HG03175 (cell line): ENCODE measurements at regions not wholly inside any gene's neighbourhood (a gene's known extent, or its start where the extent isn't known, plus 50 kb on each side); places are given as distances from the start of the nearest gene placed in this dataset.

ENCODE experiments used
- ATAC-seq: cut with Tn5 transposase; IDR thresholded peaks from one replicate; pipeline ENCODE4 v1.9.1; 2021; ENCODE audit warnings: mild to moderate bottlenecking, moderate library complexity; ENCODE audit not compliant: unreplicated experiment

- no peak for ATAC-seq
Observed at GRCh38 chr1:56357927-56358690, 221.3 kb downstream of the PLPP3 start.

GRCh38 chr1:56356376-56356990 lies 222.9 kb downstream of the PLPP3 start:
- ATAC-seq = no peak

DNA sequence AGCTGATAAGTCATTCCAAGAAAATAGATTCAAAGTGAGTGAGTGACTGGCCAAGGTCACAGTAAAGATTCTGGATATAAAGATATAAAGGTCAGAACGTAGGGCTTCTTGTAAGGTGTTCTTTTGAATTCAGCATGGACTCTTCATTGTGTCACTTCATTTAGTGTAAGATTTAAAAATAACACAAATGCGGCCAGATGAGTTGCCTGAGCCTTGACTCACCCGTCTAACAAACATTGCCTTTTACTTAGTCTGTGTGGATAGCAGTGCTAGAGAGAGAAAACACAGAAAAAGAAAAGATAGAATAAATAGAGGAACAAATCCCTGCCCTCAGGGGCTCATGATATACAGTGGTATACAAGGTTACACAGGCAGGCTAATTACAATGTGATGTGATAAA lies 223.4 kb downstream of the PLPP3 start:
- ATAC-seq = no peak

GRCh38 chr1:56355422-56355821 lies 223.9 kb downstream of the PLPP3 start:
- ATAC-seq = no peak

- ATAC-seq = no peak
Observed at GRCh38 chr1:56345831-56346230, 233.5 kb downstream of the PLPP3 start.

- no peak for ATAC-seq
Observed at GRCh38 chr1:56340977-56341376, 238.4 kb downstream of the PLPP3 start.

GRCh38 chr1:56339786-56340465 lies 239.4 kb downstream of the PLPP3 start:
- ATAC-seq = no peak

- ATAC-seq = no peak
Observed at GRCh38 chr1:56339093-56339492, 240.3 kb downstream of the PLPP3 start.

- no peak for ATAC-seq
Observed at GRCh38 chr1:56336982-56337381, 242.4 kb downstream of the PLPP3 start.

DNA sequence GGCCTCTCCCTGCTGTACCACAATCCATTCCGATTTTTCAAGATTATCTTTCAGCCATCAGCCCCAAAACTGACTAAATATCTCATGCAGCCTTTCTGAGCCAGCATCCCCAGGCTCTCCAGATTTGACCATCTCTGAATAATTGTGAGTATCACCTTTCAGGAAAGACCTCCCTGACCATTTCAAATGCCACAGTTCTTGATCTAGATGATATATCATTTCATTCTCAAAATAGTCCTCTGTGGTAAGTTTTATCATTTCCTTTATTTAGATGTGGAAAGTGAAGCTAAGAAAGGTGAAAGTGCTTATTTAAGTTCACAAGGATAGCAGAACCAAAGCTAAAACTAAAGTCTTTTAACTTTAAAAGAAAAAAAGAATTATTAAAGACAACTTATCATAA lies 244.0 kb downstream of the PLPP3 start:
- ATAC-seq = no peak

DNA sequence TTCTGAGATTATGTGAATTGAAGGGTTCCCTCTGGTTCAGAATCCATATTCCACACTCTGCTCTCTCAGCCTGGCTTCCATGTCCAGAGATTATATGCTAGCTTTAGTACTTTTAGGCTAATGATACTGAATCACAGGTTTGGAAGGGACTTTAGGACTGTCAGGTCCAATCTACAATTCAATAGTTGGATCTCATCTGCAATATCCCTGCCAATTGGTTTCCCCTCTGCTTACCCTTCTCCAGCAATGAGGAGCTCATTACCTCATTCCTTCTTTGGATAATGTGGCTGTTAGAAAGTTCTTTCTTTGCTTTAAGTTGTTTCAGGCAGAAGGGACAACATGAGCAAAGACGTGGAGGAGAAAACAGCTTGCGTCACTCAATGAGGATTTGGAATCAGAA lies 245.3 kb downstream of the PLPP3 start:
- no peak for ATAC-seq

DNA sequence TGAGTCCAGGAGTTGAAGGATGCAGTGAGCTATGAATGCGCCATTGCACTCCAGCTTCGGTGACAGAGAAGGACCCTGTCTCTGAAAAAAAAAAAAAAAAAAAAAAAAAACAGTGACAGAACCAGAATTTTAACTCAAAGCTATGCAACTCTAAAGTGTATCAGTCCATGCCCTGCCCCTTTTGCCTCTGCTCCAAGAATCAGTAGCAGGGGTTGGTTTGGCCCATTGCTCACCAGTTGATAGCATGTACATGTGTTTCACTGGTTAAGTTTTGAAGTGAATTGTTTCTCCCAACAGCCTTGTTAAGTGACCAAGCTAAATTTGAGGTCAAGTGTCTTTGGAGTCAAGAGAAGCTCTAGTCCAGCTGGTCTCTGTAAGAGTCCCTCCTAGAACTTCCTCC lies 245.9 kb downstream of the PLPP3 start:
- no peak for ATAC-seq

- no peak for ATAC-seq
Observed at GRCh38 chr1:56331892-56332567, 247.3 kb downstream of the PLPP3 start.

GRCh38 chr1:56331207-56331891 lies 248.0 kb downstream of the PLPP3 start:
- no peak for ATAC-seq

- peak; percentile 95 for ATAC-seq
Observed at GRCh38 chr1:56330391-56331026, 248.9 kb downstream of the PLPP3 start.

GRCh38 chr1:56329970-56330369 lies 249.4 kb downstream of the PLPP3 start:
- peak; percentile 0 for ATAC-seq

- ATAC-seq = no peak
Observed at GRCh38 chr1:56327195-56327594, 252.2 kb downstream of the PLPP3 start.

- ATAC-seq = no peak
Observed at GRCh38 chr1:56326056-56326455, 253.3 kb downstream of the PLPP3 start.

DNA sequence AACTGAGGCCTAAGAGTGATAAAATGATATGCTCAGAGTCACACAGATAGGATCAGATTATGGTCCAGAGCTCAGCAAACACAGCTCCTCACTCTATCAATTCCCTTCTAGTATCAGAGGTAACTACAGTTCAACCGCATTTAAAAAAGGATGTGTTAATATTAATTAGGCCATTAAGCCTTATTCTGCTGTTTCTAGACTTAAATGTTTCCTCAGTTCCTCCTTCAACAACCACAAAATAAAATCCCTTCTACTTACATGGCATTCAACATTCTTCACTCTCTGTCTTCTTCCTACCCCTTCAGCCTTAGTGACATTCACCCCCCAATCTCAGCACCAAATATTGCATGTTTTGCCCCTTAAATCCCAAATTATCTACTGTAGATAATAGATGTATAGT lies 254.9 kb downstream of the PLPP3 start:
- ATAC-seq = no peak

- ATAC-seq = no peak
Observed at GRCh38 chr1:56322211-56322610, 257.2 kb downstream of the PLPP3 start.

GRCh38 chr1:56321150-56321490 lies 258.2 kb downstream of the PLPP3 start:
- no peak for ATAC-seq
